Suprapubic skin (tissue), 4 donors: ENCODE measurements at regions not wholly inside any gene's neighbourhood (a gene's known extent, or its start where the extent isn't known, plus 50 kb on each side); places are given as distances from the start of the nearest gene placed in this dataset.

ENCODE experiments used
- EP300 ChIP-seq: sonication (generic); formaldehyde crosslinking; IDR thresholded peaks from one replicate; pipeline ENCODE4 v1.6.1; 2017; ENCODE audit warnings: antibody characterized with exemption
- POLR2A ChIP-seq, 2 donors: fragments of 450-650 bp; IDR thresholded peaks; one replicate each; pipeline ENCODE4 v1.6.1; 2017; ENCODE audit warnings: antibody characterized with exemption in 2 of 2, mild to moderate bottlenecking in 2 of 2, moderate library complexity in 2 of 2
- POLR2AphosphoS5 ChIP-seq, 3 donors: sonication (generic); formaldehyde crosslinking; IDR thresholded peaks; one replicate each; pipeline ENCODE4 v1.6.1; 2017; ENCODE audit warnings: antibody characterized with exemption in 3 of 3
- TF ChIP-seq, protein P1 (sequence below), 2 donors: fragments of 200-600 bp in 1 of 2; fragments of 450-650 bp in 1 of 2; sonication (generic) in 1 of 2; IDR thresholded peaks; one replicate each; pipeline ENCODE4 v1.5.1; 2016 to 2019; ENCODE audit warnings: antibody characterized with exemption in 2 of 2, mild to moderate bottlenecking in 1 of 2, moderate library complexity in 1 of 2

DNA sequence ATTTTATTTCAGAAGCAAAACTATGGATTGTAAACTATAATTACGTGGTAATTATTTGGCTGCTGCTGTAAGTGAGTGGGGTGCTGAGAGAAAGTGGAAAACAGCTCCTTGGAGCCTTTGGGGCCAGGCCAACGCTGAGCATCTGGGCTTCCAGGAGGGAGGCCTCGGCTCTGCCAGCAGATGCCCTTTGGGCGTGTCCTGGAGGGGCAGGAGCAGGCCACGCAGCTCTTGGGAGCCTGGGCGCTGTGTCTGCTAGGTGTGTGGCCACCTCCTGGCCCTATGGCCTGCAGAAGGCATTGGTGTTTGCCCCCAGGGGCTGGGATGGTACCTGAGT, 423.3 kb downstream of the GLRX3 start:
- TF ChIP-seq, protein P1, sequence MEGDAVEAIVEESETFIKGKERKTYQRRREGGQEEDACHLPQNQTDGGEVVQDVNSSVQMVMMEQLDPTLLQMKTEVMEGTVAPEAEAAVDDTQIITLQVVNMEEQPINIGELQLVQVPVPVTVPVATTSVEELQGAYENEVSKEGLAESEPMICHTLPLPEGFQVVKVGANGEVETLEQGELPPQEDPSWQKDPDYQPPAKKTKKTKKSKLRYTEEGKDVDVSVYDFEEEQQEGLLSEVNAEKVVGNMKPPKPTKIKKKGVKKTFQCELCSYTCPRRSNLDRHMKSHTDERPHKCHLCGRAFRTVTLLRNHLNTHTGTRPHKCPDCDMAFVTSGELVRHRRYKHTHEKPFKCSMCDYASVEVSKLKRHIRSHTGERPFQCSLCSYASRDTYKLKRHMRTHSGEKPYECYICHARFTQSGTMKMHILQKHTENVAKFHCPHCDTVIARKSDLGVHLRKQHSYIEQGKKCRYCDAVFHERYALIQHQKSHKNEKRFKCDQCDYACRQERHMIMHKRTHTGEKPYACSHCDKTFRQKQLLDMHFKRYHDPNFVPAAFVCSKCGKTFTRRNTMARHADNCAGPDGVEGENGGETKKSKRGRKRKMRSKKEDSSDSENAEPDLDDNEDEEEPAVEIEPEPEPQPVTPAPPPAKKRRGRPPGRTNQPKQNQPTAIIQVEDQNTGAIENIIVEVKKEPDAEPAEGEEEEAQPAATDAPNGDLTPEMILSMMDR (IDR thresholded peaks at IDR 0.05): no peak
- TF ChIP-seq POLR2AphosphoS5 (IDR thresholded peaks at IDR 0.05): no peak
- TF ChIP-seq EP300: no peak
- no peak for TF ChIP-seq POLR2A (IDR thresholded peaks at IDR 0.05)
